ENCODE measurements at regions not wholly inside any gene's neighbourhood (a gene's known extent, or its start where the extent isn't known, plus 50 kb on each side); places are given as distances from the start of the nearest gene placed in this dataset.
"Not testable (repeated sequence)": the region's sequence is repeated elsewhere in the genome, so short reads cannot be mapped to it uniquely, and the experiment has no call there.

DNA sequence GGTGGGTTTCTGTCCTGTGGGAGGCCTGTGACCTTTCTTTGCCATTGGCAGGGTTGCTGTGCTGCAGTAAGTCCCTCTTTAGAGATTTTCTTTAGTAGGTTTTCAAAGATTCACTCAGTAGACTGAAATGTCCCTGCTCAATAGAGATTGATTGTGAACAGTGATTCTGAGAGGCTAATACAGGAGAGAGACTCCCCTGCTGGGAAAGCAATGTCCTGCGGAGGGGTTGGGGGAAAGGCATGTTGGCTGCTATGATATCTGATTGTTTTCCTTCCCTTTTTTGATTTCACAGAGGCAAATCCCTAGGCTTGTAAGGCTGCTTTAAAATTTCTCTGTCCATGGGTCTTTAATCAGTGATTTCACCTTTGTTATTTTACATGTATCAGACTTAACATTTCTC lies 589.9 kb downstream of the ADGRL2 start:
- no peak for DNase-seq

DNA sequence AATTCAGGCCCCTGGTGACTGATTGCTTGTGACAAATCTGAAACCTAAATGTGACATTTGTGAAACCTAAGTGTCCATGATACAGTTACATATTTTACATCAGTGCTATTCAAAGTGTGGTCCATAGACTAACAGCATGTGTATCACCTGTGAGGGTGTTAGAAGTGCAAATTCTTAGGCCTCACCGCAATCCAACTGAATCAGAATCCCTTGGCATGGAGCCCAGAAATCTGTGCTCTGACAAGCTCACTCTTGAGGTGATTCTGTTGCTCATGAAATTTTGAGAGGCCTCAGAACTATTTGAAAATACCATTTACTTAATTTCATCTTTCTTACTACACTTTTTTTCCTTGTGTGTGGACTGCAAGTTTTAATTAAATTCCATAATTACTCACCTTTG lies 587.9 kb downstream of the ADGRL2 start:
- peak; percentile 74 for DNase-seq

DNA sequence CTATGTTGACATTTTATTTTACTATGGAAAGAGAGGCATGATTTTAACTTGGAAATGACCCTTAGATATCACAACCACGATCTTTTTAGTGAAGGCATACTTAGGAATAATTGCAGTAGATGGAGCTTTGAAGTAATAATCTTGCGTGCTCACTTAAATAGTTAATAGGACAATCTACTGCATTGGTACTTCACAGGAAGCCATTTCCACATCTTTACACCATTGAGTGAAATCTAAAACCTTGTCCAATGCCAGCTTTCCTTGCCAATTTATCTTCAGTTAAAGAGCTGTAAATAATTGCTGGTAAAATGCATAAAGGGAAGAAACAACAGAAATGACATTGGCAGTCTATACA lies 586.3 kb downstream of the ADGRL2 start:
- peak; percentile 90 for DNase-seq

DNA sequence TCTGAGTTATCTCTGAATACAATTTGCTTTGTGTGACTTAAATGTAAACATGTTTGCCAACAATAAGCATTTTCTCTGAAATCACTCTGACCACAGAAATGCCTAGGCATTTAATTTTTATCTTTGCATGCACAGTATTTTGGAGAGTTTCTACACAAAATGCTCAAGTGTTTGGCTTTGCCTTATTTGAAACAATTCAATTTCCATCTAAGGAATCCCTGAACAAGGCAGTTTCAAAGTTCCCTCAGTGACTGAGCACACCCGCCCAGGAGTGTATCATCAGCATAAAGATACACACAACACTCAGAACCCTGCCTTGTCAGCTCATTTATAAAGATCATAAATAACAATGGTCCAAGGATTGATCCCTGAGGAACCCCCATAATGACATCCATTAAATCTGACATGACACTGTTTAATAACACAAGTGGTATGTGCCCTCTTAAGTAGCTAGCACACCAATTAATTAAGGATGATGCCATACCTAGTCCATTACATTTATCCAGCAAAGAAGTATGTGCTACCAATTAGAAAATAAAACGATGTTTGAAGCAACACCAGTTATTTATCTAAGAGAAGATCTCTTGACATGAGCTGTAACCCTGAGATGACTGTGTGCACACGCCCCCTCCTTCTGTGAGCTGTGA lies 585.8 kb downstream of the ADGRL2 start:
- DNase-seq: no peak

DNA sequence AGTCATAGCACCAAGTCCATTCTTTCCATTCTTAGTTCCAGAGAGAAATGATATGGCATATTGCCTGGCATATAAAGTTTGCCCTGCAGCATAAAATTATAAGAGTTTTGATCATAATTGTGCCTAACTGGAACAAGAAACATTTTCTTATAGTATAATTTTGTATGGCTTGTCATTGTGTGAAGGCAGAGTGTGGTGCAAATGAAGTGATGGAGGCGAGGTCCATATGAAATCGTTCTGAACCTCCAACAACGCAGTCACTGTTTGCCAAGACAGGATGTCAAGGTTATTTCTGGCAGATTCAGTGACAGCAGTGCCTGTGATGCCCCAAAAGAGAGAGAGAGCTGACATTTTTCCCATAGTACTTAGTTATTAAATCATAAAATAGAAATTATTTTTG lies 584.0 kb downstream of the ADGRL2 start:
- DNase-seq: no peak

DNA sequence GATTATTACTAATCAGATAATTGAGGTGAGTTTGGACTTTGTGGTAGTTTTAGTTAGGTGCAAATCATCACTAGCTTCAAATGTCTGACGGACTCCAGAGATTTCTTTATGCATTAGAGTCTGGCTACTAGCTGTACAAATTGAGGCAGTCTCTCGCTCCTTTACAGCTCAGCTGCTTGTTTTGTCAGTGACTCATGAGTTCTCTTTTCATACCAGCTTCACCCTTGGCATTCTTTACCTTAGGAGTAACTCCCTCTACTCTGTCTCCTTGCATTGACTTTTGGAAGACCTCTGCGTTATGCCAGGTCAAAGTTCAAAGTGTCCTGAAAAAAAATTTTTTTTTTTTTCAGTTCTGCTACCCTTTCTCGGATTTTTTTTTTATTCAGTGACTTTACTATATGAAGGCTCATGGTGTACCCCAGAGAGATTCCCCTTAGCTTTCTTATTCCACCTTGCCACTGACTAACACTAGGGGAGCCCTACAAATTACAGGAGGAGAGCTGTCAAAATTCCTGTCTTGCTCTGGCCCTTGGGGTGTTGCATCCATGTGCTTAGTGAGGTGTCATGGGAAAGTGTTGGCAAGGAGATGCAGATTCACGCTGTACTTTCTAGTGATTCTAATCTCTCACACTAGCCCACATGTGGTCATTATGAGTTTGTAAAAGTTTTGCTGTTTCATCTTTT lies 576.6 kb downstream of the ADGRL2 start:
- DNase-seq: no peak

DNA sequence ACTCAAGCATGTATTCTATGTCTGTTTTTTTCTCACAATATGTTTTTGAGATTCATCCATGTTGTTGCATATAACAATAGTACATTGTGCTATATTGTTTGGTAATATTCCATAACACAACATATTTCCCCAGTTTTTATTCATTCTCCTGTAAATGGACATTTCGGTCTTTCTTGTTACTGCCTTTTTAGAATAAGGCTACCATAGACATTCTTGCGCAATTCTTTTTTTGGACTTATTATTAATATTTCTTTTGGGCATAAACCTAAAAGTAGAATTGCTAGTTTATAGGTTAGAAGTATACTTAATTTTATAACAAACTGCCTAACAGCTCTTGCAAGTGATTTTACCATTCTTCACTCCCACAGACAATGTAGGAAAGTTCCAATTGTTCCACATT lies 573.0 kb downstream of the ADGRL2 start:
- DNase-seq: no peak

DNA sequence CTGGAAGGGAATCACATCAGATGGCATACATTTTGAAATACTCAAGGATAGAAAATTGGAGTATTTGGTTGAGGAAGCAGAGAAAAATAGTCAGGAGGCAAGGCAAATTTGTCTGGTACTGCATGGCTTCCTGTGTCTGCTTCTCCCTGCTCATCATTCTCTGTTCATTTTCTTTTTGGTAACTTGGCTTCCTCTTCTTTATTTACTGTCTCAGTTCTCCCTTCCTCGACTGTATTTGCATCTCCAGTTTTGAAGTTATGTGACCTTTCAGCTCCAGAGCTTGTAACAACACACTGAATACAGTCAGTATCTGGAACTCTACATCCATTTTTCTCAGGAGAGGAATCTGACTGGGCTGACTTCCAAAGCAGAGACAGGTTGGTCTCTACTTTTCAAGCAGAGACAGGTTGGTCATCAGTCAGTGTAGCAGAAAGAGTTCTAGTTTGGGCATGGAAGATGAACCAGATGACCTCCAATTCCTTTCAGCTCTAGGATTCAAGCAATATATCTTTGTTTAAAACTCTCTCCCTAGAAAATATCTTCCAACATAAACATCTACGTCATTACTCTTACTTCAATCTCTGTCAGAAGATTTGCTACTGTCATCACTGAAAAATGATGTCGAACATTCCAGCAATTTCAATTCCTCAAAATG lies 571.2 kb downstream of the ADGRL2 start:
- DNase-seq: no peak

DNA sequence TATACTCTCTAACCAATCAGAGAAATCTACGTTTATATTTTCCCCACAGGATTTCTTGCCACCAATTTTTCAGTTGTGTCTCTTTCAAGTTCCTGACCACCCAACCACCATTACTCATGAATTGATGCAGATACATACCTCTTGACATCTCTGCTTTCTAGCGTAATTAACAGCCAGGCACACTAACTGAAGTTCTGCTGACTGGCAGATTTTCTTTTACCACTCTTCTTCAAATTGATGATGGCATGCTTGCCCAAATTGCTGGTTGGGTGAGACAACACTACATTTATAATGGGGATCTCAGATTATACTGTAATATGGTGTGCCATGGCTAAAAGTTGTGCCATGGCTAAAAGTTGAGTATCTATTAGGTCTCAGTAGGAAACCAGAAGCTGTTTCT lies 566.7 kb downstream of the ADGRL2 start:
- DNase-seq: no peak

DNA sequence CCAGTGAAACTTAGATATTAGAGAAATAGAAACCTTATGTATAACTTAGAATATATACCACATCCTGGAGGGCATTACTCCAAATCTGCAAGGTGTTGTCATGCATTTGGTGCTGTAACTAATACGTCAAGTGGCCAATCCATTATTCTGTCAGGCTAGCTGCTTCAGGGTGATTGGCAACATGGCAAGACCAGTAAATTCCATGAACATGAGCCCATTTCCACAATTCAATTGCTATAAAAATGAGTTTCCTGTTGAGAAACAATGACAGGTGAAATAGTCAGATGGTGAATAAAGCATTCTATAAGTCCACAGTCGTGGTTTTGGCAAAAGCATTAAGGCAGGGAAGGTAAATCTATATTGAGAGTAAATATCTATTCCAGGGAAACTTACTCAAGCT lies 566.0 kb downstream of the ADGRL2 start:
- no peak for DNase-seq

DNA sequence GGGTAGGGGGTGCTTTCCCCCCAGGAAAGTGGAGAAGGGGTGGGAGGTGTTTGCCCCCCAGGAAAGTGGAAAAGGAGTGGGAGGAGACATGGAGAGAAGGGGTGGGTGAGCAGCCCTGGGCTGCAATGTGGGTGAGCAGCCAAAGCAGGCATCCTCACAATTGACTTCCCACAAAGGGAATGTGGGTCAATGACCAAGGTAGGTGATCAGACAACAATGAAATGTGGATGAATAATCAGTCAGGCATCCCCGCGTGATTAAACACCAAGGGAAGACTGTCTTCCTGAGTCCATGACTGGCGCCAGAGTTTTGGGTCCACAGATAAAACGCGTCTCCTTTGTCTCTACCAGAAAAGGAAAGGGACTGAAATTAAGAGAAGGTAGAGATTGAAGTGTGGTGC lies 558.8 kb downstream of the ADGRL2 start:
- DNase-seq: not testable (repeated sequence)

DNA sequence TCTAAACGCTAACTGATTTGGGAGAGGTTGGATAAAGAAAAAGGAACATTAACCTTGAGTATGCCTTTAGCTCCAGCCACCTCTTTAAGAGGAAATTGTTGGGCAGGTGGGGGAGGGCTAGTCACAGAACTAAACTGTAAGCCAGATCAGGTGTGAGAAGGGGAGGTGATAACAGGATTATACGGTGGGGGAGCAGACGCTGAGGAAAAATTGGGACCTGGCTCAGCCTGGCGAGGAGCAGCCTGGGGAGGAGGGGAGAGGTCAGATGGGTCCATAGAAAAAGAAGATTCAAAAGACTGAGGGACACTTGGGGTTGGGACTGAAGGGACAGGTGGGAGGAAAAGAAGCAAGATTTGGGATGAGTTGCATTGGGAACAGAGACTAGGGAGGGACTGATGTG lies 558.0 kb downstream of the ADGRL2 start:
- DNase-seq: not testable (repeated sequence)

DNA sequence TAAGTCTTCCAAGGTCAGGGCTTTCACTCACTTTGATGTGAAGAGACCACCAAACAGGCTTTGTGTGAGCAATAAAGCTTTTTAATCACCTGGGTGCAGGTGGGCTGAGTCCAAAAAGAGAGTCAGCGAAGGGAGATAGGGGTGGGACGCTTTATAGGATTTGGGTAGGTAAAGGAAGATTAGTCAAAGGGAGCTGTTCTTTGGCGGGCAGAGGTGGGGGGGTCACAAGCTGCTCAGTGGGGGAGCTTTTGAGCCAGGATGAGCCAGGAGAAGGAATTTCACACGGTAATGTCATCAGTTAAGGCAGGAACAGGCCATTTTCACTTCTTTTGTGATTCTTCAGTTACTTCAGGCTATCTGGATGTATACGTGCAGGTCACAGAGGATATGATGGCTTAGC lies 553.8 kb downstream of the ADGRL2 start:
- DNase-seq: not testable (repeated sequence)

DNA sequence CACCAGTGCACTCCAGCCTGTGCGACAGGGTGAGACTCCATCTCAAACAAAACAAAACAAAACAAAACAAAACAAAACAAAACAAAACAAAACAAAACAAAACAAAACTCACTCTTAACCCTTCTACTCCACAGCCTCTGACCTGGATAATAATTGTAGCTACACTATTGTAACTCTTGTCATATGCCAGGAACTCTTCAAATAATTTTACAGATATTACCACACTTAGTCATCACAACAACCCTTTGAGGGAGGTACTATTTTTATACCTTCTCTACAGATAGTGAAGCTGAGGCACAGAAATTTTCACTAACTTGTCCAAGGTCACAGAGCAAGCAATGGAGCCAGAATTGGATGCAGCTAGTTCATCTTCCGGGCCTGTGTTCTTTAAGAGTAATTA lies 547.8 kb downstream of the ADGRL2 start:
- DNase-seq: no peak

DNA sequence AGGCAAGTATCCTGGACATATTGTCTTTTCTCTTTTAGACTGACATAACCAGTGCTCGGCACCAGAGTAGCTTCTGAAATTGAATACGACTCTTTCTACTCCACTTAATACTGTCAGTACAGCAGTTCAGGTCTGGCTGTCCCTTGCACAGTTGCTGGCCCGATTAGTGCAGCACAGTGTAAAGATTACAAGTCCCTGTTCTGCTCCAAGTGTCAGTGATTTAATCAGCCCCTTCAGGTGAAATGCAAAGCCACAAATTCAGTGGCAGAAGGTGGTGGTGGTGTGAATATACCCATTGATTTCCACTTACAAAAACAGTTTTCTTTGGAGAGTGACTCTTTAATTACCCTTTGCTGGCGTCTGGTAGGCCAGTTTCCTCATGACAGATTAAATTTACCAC lies 545.4 kb downstream of the ADGRL2 start:
- DNase-seq: no peak

DNA sequence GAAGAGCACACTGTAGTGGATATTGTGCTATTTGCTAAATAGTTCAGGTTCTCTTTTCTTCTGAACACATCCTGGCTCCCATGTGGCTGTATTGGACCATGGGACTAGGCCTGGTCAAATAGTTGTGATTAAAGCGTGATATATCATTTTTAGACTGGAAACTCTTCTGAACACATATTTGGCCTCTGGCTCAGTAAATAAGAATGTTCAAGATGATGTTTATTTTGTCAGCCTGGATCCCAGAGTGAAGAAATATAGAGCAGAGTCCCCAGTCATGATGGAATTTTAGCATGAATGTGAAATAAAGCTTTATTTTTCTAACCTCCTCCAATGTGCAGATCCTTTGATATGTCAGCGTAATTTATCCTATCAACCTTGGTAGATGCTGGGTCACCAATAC lies 542.6 kb downstream of the ADGRL2 start:
- no peak for DNase-seq

DNA sequence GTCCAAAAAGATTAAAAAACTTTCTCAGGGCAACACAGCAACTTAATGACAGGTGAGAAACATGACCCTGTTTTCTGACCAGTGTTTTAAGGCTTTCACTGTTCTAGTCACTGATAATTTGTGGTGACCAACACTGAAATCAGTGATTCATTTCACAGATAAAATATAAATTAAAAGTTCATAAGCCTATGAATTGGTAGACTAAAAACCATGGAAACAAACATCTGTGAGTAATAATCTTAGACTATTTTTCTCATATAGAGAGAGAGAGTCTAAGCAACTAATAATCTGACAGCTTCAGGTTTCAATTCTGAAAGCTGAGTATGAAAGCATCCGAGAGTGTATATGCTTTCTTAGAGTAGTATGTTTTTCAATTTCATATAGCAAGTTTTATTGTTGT lies 536.9 kb downstream of the ADGRL2 start:
- no peak for DNase-seq

DNA sequence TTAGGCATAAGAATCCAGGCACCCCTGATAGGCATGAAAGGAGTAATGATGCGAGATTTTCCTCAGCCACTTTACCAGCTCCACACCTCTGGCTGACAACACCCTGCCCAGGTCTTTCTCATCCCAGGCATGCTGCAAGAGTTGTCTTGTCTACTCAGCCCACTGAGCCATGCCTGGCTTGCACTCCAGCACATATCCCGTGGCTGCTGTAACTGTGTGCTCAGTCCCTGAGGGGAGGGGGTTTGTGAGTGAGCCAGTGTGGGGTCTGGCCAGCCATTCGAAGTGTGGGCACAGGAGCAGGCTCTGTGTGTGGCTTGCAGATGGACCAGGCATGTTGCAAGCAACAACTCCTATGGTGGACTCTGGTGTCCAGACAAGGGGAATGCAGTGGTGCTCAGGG lies 529.6 kb downstream of the ADGRL2 start:
- no peak for DNase-seq

DNA sequence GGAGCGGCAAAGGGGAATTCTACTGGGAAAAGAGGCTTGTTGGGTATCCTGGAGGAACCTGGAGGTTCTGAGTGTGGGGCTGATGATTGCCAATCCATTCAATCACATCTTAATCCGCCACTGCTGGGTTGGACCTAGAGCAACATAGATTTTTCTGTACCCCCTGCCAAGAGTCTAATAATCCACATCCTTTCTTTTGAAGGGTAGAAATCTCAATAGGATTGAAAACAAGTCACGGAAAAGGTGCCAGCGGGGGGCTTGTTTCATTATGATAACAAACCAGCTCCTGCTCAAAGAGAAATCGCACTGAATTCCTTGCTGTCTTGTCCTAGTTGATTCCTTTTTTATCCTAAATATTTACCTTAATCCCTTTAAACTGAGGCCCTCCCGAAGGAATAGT lies 528.5 kb downstream of the ADGRL2 start:
- DNase-seq: no peak

DNA sequence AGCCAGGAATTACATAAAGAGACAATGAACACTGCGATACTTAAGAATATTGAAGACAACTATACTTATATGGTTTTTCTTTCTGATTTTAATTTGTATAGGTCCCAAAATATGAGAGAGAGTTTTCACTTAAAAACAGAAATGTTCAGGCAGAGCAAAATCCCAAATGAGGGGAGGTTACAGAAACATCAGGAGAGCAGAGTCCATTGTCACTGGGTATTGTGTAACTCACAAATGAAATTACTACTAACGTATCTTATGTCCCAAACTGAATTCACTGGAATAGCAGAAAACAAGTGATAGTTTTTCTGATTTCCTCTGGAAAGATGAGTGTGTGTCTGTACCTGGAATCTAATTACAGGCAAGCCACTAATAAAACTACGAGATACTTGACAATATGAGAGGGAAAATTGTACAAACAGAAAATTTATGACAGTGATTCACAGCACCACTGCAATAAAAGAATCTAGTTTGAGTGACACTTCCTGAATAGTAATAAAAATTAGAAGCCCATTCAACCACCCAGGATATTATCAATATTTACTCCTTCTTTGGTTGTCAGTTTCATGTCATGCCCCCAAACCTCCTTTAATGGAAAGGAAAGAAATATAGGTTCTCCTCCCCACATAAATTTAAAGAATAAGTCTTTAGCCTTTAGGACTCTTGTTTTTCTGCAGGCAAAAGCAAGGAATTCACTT lies 522.6 kb downstream of the ADGRL2 start:
- DNase-seq: no peak

DNA sequence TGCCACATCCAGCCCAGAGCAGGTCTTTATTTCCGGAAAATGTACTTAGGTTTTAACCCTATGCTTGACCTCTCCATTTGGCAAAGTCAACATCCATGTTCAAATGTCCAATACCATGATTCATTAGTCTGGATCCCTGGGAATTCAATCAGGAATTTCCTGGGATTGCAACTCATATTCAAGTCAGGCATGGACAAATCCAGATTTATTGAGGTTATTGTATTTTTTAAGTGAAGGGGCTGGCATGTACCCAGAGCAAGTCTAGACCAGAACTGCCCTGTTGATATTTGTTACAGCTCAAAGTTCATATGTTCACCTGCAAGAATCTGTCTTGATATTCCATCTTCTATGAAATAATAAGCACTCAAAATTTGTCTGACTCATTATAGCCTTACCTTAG lies 521.1 kb downstream of the ADGRL2 start:
- DNase-seq: no peak

DNA sequence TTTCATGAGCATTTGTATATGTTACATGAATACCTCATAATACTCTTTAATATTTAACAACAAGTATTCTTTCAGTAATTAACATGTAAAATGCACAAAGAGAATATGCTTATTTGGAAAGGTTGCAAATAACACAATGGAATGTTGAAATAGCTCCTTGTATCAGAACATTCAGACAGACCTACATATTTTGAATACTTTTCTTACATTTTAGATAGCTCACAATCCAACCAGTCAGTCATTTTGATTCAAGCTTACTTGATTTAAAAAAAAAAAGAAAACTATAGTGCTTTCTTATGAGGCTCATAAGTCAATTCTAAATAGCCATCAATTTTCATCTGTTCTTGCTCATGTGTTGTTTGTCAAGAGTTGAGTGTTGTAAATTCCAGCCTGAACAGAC lies 518.8 kb downstream of the ADGRL2 start:
- no peak for DNase-seq

DNA sequence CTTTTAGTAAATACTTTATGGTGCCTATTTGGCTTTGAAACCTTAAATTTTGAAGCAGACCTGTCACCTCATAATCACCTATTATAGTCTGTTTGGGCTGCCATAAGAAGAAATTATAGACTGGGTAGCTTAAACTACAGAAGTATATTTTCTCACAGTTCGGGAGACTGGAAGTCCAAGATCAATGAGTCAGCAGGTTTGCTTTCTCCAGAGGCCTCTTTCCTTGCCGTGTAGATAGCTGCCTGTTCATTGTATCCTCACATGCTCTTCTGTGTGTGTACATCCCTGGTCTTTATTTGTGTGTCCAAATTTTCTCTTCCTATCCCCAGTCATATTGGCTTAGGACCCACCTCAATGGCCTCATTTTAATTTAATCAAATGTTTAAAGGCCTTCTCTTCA lies 518.2 kb downstream of the ADGRL2 start:
- DNase-seq: no peak

DNA sequence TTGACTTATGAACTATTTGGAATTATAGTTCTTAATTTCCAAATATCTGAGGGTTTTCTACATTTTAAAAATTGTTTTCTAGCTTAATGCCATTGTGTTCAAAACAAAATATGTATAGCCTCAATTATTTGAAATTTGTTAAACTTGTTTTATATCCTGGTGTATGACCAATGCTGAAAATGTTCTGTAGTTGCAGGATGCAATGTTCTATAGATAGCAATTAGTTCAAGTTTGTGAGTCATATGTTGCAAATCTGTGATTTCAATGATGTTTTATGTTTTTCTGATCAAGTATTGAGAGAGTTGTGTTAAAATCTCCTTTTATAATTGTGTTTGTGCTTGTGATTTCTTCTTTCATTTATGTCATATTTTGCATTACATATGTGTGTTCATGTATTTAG lies 517.5 kb downstream of the ADGRL2 start:
- no peak for DNase-seq
